GM19023 (cell line): ENCODE measurements at regions not wholly inside any gene's neighbourhood (a gene's known extent, or its start where the extent isn't known, plus 50 kb on each side); places are given as distances from the start of the nearest gene placed in this dataset.

ENCODE experiments used
- ATAC-seq: cut with Tn5 transposase; IDR thresholded peaks from one replicate; pipeline ENCODE4 v1.9.1; 2021; ENCODE audit warnings: mild to moderate bottlenecking, moderate library complexity; ENCODE audit not compliant: unreplicated experiment

GRCh38 chr11:92423115-92424034 is 198.8 kb downstream of the FAT3 start:
- no peak for ATAC-seq

- no peak for ATAC-seq
Observed at GRCh38 chr11:92424281-92424680, 199.7 kb downstream of the FAT3 start.

- no peak for ATAC-seq
Observed at GRCh38 chr11:92425127-92425526, 200.5 kb downstream of the FAT3 start.

- no peak for ATAC-seq
Observed at GRCh38 chr11:92432515-92432914, 207.9 kb downstream of the FAT3 start.

GRCh38 chr11:92436034-92436920 is 211.7 kb downstream of the FAT3 start:
- no peak for ATAC-seq

GRCh38 chr11:92439133-92439532 is 214.5 kb downstream of the FAT3 start:
- ATAC-seq = no peak

- no peak for ATAC-seq
Observed at GRCh38 chr11:92440701-92441442, 216.3 kb downstream of the FAT3 start.

GRCh38 chr11:92441443-92441726 is 216.8 kb downstream of the FAT3 start:
- no peak for ATAC-seq

GRCh38 chr11:92443199-92443598 is 218.6 kb downstream of the FAT3 start:
- ATAC-seq = no peak

- no peak for ATAC-seq
Observed at GRCh38 chr11:92447586-92447985, 223.0 kb downstream of the FAT3 start.

GRCh38 chr11:92449222-92449621 is 224.6 kb downstream of the FAT3 start:
- ATAC-seq = no peak

GRCh38 chr11:92449780-92450179 is 225.2 kb downstream of the FAT3 start:
- no peak for ATAC-seq

GRCh38 chr11:92451063-92451462 is 226.4 kb downstream of the FAT3 start:
- no peak for ATAC-seq

GRCh38 chr11:92453055-92453454 is 228.4 kb downstream of the FAT3 start:
- no peak for ATAC-seq

GRCh38 chr11:92455210-92455790 is 230.7 kb downstream of the FAT3 start:
- ATAC-seq = no peak

GRCh38 chr11:92457250-92457649 is 232.6 kb downstream of the FAT3 start:
- no peak for ATAC-seq

- no peak for ATAC-seq
Observed at GRCh38 chr11:92458486-92458885, 233.9 kb downstream of the FAT3 start.

- no peak for ATAC-seq
Observed at GRCh38 chr11:92460213-92460612, 235.6 kb downstream of the FAT3 start.

GRCh38 chr11:92461447-92461846 is 236.8 kb downstream of the FAT3 start:
- ATAC-seq = no peak

GRCh38 chr11:92462821-92463220 is 238.2 kb downstream of the FAT3 start:
- no peak for ATAC-seq

- ATAC-seq = no peak
Observed at GRCh38 chr11:92464822-92465221, 240.2 kb downstream of the FAT3 start.
